BJ (cell line): ENCODE measurements at regions not wholly inside any gene's neighbourhood (a gene's known extent, or its start where the extent isn't known, plus 50 kb on each side); places are given as distances from the start of the nearest gene placed in this dataset.

ENCODE experiments used
- CTCF ChIA-PET: fragments of 350-600 bp; formaldehyde crosslinking; extraction: SDS; loops from one replicate; lab custom pipeline; 2021; ENCODE audit warnings: antibody characterized with exemption, inconsistent platforms; lab: Yijun Ruan, JAX
- POLR2A ChIA-PET: fragments of 300-600 bp; sonication (Branson Sonifier 250); formaldehyde crosslinking; extraction: SDS; loops from one replicate; lab custom pipeline; 2021; ENCODE audit warnings: antibody characterized with exemption; lab: Charles Lee
- DNase-seq: peaks from one replicate; pipeline ENCODE4 v3.0.0-alpha.2; 2011; ENCODE audit warnings: low read depth
- H3K27me3 ChIP-seq: 2 replicates; pipeline ENCODE4 v1.6.0; 2011; ENCODE audit warnings: low read length; ENCODE audit not compliant: control insufficient read depth, insufficient read depth
- H3K36me3 ChIP-seq: 2 replicates; pipeline ENCODE4 v1.5.1; 2011; ENCODE audit warnings: low read length; ENCODE audit not compliant: control insufficient read depth, insufficient read depth
- H3K4me3 ChIP-seq: 2 replicates; pipeline ENCODE4 v1.5.1; 2011; ENCODE audit warnings: low read depth, mild to moderate bottlenecking, control low read depth, low read length
- TF ChIP-seq, protein P1 (sequence below): IDR thresholded peaks from 2 replicates; pipeline ENCODE4 v1.5.1; 2011; ENCODE audit warnings: low read depth, mild to moderate bottlenecking, control low read depth, inconsistent platforms, low read length, moderate library complexity; ENCODE audit not compliant: insufficient read depth

DNA sequence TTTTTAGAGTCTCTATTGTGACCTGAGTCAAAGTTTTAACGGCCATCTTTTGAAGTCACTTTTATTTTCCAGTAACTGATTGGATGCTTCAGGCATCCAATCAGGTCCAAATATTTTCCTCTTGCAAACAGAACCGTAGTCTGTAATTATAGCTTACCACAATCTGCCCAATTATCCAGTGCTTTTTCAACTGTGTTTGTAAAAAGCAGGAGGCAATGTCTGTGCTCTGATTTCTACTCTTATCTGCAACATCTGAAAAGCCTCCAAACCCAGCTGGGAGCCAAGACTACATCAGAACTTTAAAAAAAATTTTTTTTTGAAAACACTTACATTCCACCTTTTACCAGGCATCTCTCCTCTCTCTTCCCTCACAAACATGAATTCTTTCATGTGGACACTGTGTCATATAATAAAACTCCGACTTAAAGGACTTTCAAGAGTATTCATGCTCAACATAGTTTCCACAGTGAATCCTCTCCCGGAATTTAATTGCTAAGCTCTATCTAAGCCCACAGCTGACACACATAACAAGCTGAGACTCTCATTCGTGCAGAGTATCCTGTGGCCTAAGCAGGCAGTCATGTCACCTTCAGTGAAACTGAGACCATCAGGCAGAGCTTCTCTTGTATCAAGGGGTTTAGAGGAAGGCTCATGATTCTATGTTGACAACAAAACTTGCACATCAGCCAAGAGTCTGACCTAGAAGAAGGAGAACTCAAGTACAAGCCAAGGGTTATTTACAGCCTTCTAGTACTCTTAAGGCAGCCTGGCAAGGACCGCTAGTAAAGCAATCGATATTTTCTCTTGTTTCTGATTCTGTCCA lies 272.7 kb downstream of the TLE1 start:
- Histone ChIP-seq H3K36me3 (no peaks in the 10 kb centered on the region), H3K27me3 (no peaks in the 10 kb centered on the region), H3K4me3 (no peak overlapping the region)
- DNase-seq, result peak; percentile 76
- POLR2A ChIA-PET, result interaction anchor here (0.5 kb wide), 1 partner anchor 809 kb away, joined by 4 read pairs; no protein-coding TSS in a partner anchor
- CTCF ChIA-PET, result interaction anchor here (1.3 kb wide), 1 partner anchor 10 kb away, joined by 3 read pairs; no protein-coding TSS in a partner anchor
- TF ChIP-seq, protein P1, sequence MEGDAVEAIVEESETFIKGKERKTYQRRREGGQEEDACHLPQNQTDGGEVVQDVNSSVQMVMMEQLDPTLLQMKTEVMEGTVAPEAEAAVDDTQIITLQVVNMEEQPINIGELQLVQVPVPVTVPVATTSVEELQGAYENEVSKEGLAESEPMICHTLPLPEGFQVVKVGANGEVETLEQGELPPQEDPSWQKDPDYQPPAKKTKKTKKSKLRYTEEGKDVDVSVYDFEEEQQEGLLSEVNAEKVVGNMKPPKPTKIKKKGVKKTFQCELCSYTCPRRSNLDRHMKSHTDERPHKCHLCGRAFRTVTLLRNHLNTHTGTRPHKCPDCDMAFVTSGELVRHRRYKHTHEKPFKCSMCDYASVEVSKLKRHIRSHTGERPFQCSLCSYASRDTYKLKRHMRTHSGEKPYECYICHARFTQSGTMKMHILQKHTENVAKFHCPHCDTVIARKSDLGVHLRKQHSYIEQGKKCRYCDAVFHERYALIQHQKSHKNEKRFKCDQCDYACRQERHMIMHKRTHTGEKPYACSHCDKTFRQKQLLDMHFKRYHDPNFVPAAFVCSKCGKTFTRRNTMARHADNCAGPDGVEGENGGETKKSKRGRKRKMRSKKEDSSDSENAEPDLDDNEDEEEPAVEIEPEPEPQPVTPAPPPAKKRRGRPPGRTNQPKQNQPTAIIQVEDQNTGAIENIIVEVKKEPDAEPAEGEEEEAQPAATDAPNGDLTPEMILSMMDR, result no peak

DNA sequence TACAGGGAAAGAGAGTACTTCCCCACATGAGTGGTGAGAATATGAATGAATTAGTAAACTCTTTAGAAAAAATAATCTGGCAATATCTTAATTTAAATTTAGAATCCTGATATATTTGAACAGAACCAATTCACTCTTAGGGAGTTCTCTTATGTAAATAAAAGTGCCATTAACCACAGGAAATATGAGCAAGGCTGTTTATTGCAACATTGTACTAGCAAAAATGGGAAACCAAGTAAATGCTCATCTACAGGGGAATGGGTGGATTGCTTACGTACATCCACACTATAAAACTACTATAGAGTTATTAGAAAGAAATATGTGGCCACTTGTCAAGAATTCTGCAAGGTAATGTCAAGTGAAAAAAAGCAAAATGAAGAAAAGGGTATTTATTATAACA lies 274.5 kb downstream of the TLE1 start:
- no peak for DNase-seq
- TF ChIP-seq, protein P1, result no peak
- CTCF ChIA-PET, result no interaction called here
- Histone ChIP-seq H3K27me3 (no peaks in the 10 kb centered on the region), H3K4me3 (no peak overlapping the region), H3K36me3 (no peaks in the 10 kb centered on the region)
- POLR2A ChIA-PET, result no interaction called here

- Histone ChIP-seq H3K27me3 (no peaks in the 10 kb centered on the region), H3K4me3 (no peak overlapping the region), H3K36me3 (no peaks in the 10 kb centered on the region)
- ChIA-PET CTCF (interaction anchor here (0.9 kb wide), 1 partner anchor 9 kb away, joined by 3 read pairs; no protein-coding TSS in a partner anchor), POLR2A (no interaction called here)
- DNase-seq, result no peak
- TF ChIP-seq, protein P1, result no peak
These were observed 277.4 kb downstream of the TLE1 start for GRCh38 chr9:81411961-81412360.

DNA sequence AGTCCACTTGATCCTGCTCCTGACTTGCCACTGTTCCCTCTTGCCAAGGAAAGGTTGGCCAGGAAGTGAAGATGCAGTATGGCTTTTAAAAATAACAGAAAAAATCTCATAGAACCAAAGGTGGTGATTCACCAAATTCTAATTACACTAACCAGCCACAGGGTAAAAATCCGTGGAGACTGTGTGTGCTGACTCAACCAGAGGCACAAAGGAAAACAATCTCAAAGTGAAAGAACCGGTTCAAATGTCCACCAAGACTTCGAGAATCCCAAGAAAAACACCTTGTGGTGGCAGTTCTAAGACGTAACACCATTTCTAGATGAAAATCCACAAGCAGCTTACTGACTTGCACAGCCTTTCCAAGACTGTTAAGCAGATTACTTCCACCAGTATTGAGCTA lies 279.1 kb downstream of the TLE1 start:
- DNase-seq, result peak; percentile 49
- Histone ChIP-seq H3K4me3 (no peak overlapping the region), H3K27me3 (no peaks in the 10 kb centered on the region), H3K36me3 (no peaks in the 10 kb centered on the region)
- ChIA-PET CTCF (no interaction called here), POLR2A (interaction anchor here (0.5 kb wide), 1 partner anchor 227 kb away, joined by 8 read pairs; no protein-coding TSS in a partner anchor)
- TF ChIP-seq, protein P1, result no peak

DNA sequence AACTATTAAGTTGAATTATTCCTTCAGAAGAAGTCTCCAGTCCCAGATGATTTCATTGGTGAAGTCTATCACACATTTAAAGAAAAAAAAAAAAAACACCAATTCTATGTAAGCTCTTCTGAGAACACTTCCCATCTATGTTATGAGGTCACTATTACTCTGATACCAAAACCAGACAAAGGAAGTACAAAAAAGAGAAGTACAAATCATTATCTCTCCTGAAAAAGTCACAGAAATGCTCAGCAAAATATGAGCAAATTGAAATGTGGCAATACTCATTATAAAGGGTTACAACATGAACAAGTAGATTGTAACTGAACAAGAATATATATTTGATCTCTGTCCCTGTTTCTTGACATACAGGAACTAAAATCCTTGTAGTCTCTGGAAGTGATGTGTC lies 280.4 kb downstream of the TLE1 start:
- ChIA-PET POLR2A (no interaction called here), CTCF (no interaction called here)
- DNase-seq, result no peak
- no peak overlapping the region for H3K4me3 ChIP-seq
- TF ChIP-seq, protein P1, result no peak
- no peaks in the 10 kb centered on the region for H3K27me3 ChIP-seq
- no peaks in the 10 kb centered on the region for H3K36me3 ChIP-seq
